Calu3 (cell line): ENCODE measurements at regions not wholly inside any gene's neighbourhood (a gene's known extent, or its start where the extent isn't known, plus 50 kb on each side); places are given as distances from the start of the nearest gene placed in this dataset.

Experiments used
- BruUV-seq: library from RNA; stranded (reverse); fragments of 400-500 nt; replicated peaks from 2 replicates; lab custom pipeline; 2021; lab: Mats Ljungman, UMichigan
- CTCF ChIA-PET: fragments of 300-600 bp; sonication (Branson Sonifier 250); formaldehyde crosslinking; loops from one replicate; lab custom pipeline; 2022; ENCODE audit warnings: antibody characterized with exemption; lab: Charles Lee
- DNase-seq: peaks from one replicate; pipeline ENCODE4 v3.0.0; 2022
- H3K27ac Mint-ChIP-seq: one replicate; pipeline ENCODE4 v1.8.0; 2022; ENCODE audit warnings: mixed read lengths; ENCODE audit not compliant: unreplicated experiment
- H3K27me3 Mint-ChIP-seq: one replicate; pipeline ENCODE4 v1.8.0; 2022; ENCODE audit warnings: mixed read lengths; ENCODE audit not compliant: unreplicated experiment
- H3K36me3 Mint-ChIP-seq: one replicate; pipeline ENCODE4 v1.8.0; 2022; ENCODE audit warnings: mild to moderate bottlenecking, moderate library complexity, mixed read lengths; ENCODE audit not compliant: insufficient read depth, unreplicated experiment
- H3K4me1 Mint-ChIP-seq: one replicate; pipeline ENCODE4 v1.8.0; 2022; ENCODE audit warnings: mild to moderate bottlenecking, low read depth, mixed read lengths; ENCODE audit not compliant: unreplicated experiment
- H3K4me3 Mint-ChIP-seq: one replicate; pipeline ENCODE4 v1.8.0; 2022; ENCODE audit warnings: mild to moderate bottlenecking, low read depth, moderate library complexity, mixed read lengths; ENCODE audit not compliant: unreplicated experiment
- H3K9me3 Mint-ChIP-seq: one replicate; pipeline ENCODE4 v1.8.0; 2022; ENCODE audit warnings: low read depth, mixed read lengths; ENCODE audit not compliant: unreplicated experiment
- intact Hi-C: fragments of 100-400 bp; cut with micrococcal nuclease; formaldehyde crosslinking; loops from one replicate; pipeline ENCODE4 v1.10.0; 2022; ENCODE audit not compliant: unreplicated experiment
- TF ChIP-seq, protein P1 (sequence below): fragments of 200-600 bp; IDR thresholded peaks from one replicate; pipeline ENCODE4 v1.8.0; 2022; ENCODE audit warnings: antibody characterized with exemption; ENCODE audit not compliant: unreplicated experiment

DNA sequence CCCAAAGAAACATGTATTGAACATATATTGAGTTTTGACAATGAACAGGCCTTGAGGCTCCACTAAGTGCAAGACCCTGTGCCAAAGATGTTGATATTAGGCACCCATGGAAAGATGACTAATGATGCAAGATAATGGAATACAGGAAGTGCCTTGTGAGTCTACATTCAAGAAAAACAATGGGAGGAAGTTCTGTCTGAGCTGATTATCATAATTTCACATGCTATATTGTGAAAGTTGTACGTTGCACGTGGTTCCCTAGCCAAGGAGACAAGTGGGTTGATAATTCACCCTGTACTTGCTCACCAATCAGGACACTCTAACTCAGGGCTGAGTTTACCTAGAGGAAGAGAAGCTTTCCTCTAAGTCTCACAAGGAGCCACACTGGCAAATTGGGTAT lies 186.9 kb upstream of the STAC start:
- H3K27ac Mint-ChIP-seq, result no peak overlapping the region
- no peak overlapping the region for H3K4me3 Mint-ChIP-seq
- no peaks in the 10 kb centered on the region for H3K27me3 Mint-ChIP-seq
- H3K9me3 Mint-ChIP-seq, result peaks cover 3% of the 10 kb centered on the region
- DNase-seq, result no peak
- CTCF ChIA-PET, result interaction anchor here (0.6 kb wide), 1 partner anchor 326 kb away, joined by 3 read pairs; no protein-coding TSS in a partner anchor
- TF ChIP-seq, protein P1, sequence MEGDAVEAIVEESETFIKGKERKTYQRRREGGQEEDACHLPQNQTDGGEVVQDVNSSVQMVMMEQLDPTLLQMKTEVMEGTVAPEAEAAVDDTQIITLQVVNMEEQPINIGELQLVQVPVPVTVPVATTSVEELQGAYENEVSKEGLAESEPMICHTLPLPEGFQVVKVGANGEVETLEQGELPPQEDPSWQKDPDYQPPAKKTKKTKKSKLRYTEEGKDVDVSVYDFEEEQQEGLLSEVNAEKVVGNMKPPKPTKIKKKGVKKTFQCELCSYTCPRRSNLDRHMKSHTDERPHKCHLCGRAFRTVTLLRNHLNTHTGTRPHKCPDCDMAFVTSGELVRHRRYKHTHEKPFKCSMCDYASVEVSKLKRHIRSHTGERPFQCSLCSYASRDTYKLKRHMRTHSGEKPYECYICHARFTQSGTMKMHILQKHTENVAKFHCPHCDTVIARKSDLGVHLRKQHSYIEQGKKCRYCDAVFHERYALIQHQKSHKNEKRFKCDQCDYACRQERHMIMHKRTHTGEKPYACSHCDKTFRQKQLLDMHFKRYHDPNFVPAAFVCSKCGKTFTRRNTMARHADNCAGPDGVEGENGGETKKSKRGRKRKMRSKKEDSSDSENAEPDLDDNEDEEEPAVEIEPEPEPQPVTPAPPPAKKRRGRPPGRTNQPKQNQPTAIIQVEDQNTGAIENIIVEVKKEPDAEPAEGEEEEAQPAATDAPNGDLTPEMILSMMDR, result no peak
- H3K4me1 Mint-ChIP-seq, result no peaks in the 10 kb centered on the region
- intact Hi-C loops, result no loop called here
- no TSS peak for BruUV-seq
- H3K36me3 Mint-ChIP-seq, result no peaks in the 10 kb centered on the region

DNA sequence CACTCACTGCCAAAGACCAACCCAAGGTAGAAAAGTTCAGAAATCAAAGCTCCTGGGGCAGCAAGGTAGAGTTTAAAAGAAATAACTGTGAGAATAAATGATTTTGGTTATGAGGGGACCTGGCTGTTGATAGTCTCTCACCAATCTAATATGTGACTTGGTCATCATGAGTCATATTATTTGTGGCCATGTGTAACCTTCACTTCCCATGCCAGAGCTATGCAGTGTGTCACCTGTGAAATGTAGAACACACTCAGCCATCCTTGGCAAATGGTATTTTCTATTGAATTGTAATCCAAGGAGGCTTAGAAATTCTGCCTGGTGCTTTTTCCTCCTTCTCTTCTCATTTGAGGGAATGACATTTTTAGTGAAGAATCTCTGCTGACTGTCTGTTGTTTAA lies 184.2 kb upstream of the STAC start:
- no peak overlapping the region for H3K4me3 Mint-ChIP-seq
- no peak for DNase-seq
- TF ChIP-seq, protein P1, result no peak
- no peaks in the 10 kb centered on the region for H3K27me3 Mint-ChIP-seq
- CTCF ChIA-PET, result no interaction called here
- intact Hi-C loops, result no loop called here
- BruUV-seq, result no TSS peak
- no peak overlapping the region for H3K27ac Mint-ChIP-seq
- peaks cover 3% of the 10 kb centered on the region for H3K9me3 Mint-ChIP-seq
- H3K4me1 Mint-ChIP-seq, result no peaks in the 10 kb centered on the region
- no peaks in the 10 kb centered on the region for H3K36me3 Mint-ChIP-seq

DNA sequence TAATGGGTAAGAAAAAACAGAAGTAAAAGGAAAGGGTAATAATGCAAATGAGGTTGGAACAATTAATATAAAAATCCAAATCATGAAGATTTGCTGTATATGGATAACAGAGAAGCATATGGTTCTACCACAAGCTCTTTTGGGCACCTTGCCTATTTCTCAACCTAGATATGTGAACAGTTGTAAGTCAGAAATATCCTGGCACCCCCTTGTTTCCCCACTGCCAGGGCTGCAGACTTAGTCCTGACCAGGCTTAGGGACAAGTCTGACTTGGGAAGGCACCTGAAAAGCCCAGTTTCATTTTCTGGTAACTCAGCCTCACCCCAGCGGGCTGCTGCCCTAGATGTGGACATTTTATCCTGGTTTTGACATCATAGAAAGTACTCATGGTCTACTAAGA lies 183.2 kb upstream of the STAC start:
- Mint-ChIP-seq H3K27ac (no peak overlapping the region), H3K9me3 (peaks cover 3% of the 10 kb centered on the region), H3K4me1 (no peaks in the 10 kb centered on the region), H3K4me3 (no peak overlapping the region), H3K36me3 (no peaks in the 10 kb centered on the region), H3K27me3 (no peaks in the 10 kb centered on the region)
- TF ChIP-seq, protein P1, result no peak
- BruUV-seq, result no TSS peak
- CTCF ChIA-PET, result no interaction called here
- intact Hi-C loops, result no loop called here
- no peak for DNase-seq

DNA sequence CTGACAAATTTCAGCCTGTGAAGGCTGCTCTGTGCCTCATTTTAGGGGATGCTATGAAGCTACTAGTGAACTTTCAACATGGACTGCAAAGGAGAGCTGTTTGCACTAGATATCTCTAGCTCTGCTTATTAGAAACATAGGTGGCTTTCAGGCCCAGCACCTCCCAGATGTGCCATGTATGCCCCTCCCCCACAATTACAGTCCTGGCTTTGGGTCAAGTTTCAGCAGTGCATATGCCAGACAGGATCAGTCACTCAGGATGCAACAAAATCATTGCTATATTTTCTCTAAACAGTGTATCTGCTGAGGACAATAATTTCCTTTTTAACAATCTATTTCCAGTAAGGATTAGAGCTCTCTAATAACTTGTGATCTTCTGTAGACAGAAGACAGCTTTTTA lies 178.8 kb upstream of the STAC start:
- Mint-ChIP-seq H3K4me3 (no peak overlapping the region), H3K27ac (no peak overlapping the region), H3K9me3 (no peaks in the 10 kb centered on the region), H3K36me3 (no peaks in the 10 kb centered on the region), H3K4me1 (no peaks in the 10 kb centered on the region), H3K27me3 (no peaks in the 10 kb centered on the region)
- CTCF ChIA-PET, result no interaction called here
- no peak for DNase-seq
- no TSS peak for BruUV-seq
- TF ChIP-seq, protein P1, result no peak
- intact Hi-C loops, result no loop called here
